GM18870 (cell line): ENCODE measurements at regions not wholly inside any gene's neighbourhood (a gene's known extent, or its start where the extent isn't known, plus 50 kb on each side); places are given as distances from the start of the nearest gene placed in this dataset.

ENCODE experiments used
- ATAC-seq: cut with Tn5 transposase; IDR thresholded peaks from one replicate; pipeline ENCODE4 v1.9.1; 2021; ENCODE audit warnings: moderate library complexity; ENCODE audit not compliant: unreplicated experiment

- ATAC-seq = no peak
Observed at GRCh38 chr6:147621263-147621662, 112.8 kb downstream of the SAMD5 start.

GRCh38 chr6:147621961-147622360 is 113.5 kb downstream of the SAMD5 start:
- ATAC-seq = no peak

GRCh38 chr6:147624946-147625515 is 116.5 kb downstream of the SAMD5 start:
- ATAC-seq = no peak

DNA sequence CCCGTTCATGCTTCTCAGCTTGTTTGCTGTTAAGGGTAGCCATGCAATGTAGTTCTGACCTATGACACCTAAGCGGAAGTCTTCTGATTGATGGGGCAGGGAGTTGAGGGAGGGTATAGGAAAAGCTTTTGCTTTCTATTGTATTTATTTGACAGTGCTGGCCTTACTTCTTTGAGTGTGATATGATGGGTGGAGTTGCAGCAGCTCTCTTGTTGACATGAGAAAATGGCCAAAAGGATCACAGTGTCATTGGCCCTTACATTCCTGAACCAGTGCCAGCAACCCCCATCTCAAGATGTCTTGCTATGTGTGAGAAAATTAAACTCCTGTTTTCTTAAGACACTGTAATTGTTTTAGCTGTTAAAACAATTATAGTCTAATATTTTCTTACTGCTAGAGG is 117.5 kb downstream of the SAMD5 start:
- no peak for ATAC-seq

DNA sequence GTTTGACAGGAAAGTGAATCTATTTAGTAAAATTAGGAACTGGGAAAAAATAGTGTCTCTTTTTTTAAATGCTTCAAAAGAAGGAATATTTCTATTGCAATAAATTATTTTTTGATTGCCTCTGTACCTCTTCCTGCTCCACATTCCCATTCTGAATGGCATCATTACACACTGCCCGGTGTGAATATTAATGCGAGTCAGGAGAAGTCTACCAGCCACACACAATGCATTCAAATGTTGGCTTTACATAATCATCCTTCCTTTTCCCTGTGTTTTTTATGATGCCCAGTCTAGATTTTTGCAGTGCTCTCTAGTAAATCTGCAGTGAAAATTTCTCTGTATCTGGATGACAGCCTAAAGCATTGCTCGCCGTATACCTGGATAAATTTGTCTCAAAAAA is 118.9 kb downstream of the SAMD5 start:
- no peak for ATAC-seq

DNA sequence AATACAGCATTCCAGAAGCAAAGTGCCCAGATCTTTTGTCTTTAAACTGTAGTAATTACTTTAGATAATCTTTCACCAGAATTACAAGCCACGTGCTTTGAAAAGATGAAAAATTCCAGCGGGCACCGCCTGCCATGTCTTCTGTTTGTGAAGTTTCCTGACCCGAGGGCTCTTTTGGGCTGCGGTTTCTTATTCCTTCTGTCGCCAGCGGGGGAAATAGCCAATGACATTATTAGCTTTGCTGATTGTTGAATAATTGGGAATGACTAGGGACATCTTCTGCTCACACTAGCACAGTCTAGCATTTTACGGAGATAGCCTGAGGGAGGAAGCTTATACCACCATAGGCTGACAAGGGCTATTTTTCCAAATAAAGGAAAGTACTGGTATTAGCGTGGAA is 124.7 kb downstream of the SAMD5 start:
- no peak for ATAC-seq

GRCh38 chr6:147637620-147638195 is 129.2 kb downstream of the SAMD5 start:
- no peak for ATAC-seq

- ATAC-seq = no peak
Observed at GRCh38 chr6:147639279-147639678, 130.8 kb downstream of the SAMD5 start.

DNA sequence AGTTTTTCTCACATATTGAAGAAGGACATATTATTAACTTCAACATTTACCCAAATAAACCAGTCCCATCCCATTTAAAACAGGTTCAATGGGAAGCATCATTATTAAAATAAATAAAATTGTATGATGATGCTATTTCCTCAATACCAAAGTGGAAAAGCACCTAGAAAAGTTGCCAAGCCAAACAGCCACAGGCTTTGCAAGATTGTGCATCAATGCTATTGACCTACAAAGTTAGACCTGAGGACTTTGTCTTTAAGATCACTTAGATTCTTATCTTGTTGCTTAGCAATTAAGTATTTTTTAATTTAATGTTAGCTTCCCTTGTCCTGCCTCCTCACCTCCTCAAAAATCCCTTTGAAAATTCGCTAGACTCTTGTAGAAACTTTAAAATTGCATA is 132.1 kb downstream of the SAMD5 start:
- no peak for ATAC-seq

DNA sequence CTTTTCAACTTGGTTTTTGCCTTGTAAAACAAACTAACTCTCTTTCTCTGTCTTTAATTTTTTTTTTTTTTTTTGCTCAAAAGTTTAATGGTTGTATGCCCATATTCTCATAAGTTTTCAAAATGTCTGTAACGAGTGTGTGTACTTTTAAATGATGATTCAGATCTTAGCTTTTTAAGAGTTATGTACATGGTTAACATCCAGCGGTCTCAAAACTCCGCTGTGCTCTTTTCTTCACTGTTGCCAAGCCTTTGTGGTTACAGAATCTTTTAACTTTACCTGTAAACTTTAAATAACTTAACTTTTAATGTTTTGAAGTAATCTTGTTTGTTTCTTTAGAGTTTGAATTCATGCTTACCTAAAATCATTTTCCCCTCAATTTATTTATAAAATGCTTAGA is 133.0 kb downstream of the SAMD5 start:
- no peak for ATAC-seq

DNA sequence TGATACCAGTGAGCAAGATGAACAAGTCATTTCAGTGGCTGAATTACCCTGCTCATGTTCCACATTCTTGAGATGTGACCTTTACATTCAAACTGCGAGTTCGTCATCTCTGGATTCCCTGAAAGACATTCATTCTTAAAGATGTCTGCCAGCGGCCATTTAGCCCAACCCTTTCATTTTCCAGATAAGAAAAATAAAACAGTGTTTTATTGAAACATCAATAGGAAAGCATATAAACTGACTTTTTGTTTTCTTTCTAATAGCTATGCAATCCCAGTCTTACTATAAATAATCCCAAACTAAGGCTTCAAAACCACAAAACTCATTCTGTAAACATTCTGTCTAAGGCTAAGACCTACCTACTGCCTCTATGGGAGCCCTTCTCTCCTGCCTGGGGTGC is 134.0 kb downstream of the SAMD5 start:
- ATAC-seq = no peak

GRCh38 chr6:147643341-147644200 is 135.1 kb downstream of the SAMD5 start:
- no peak for ATAC-seq

GRCh38 chr6:147648916-147649315 is 140.4 kb downstream of the SAMD5 start:
- no peak for ATAC-seq

DNA sequence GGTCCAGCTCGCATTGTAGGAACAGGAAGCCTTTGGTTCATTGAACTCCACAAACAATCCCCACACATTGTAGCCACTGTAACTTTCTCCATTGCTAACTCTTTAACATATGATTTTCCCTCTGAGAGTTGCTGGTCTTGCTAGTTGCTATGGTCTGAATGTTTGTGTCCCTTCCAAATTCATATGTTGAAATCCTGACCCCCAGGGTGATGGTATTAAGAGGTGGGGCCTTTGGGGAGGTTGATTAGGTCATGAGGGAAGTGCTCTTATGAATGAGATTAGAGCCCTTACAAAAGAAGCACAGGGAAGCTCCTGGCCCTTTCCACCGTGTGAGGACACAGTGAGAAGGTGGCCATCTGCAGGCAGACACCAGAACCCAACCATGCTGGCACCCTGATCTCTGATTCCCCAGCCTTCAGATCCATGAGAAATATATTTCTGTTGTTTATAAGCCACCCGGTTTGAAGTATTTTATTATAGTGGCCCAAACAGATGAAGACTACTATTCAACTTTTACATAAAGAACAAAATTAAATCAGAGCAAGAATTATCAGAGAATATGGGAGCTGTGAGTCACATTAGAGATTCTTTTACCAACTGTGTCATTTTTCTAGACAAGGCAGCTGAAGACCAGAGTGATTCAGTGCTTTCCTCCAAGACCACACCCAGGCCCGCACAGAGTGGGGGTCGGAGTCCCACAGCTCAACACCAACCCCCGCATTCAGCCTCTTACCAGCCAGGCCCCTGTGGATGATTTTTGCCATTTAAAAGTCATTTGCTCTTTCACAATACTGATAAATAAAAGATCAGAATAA is 143.0 kb downstream of the SAMD5 start:
- ATAC-seq = no peak

DNA sequence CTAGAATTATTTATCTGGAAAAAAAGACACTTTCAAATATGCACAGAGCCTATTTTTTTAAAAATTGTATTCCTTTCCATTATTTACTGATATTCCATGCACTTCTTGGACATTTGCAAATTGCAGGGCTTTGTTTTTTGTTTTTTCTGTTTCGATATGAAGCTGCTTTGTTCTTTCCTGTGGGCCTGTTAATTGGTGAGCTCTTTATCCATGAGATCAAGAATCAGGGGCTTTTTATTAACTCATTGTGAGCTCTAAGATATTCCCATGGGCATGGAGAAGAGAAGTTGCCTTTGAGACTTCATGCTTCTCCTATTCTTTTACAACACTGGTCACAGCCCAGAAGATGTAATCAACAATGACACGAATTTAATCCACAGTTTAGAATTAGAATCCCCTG is 145.1 kb downstream of the SAMD5 start:
- no peak for ATAC-seq

- ATAC-seq = no peak
Observed at GRCh38 chr6:147654103-147654845, 145.8 kb downstream of the SAMD5 start.

GRCh38 chr6:147660334-147661311 is 152.1 kb downstream of the SAMD5 start:
- ATAC-seq = no peak

DNA sequence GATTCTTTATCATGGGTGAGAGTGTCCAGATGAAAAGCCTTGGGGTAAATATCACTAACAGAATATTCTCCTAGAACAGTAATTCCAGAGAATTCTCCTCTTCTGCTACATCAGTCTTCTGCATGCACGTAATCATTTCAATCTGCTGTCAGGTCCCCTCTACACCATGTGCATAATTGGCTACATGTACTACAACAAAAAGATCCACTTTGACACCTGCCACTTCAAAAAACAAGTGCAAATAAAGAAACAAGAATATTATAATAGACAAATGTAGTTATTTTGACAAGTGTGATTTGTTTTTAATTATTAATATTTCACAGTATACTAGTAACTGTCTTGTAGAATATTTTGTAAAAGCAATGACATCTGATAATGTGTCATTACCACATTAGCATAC is 154.2 kb downstream of the SAMD5 start:
- no peak for ATAC-seq

DNA sequence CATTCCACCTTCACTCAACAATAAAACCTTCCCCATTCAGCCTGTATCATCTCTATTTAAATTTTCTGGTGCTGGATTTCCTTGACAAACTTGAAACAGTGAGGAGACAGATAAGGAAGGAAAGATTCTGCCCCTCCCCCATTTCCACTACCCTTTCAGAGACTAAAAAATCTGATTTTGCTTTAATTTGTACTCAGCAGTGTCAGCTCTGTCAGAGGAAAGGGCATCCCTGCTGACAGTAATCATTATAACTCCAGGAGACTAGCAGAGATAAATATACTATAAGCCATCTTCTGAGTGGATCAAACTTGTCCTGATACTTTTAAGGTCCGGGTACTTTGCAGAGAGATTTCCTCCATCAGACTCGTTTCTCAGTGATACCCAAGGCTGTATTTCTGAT is 155.6 kb downstream of the SAMD5 start:
- no peak for ATAC-seq

DNA sequence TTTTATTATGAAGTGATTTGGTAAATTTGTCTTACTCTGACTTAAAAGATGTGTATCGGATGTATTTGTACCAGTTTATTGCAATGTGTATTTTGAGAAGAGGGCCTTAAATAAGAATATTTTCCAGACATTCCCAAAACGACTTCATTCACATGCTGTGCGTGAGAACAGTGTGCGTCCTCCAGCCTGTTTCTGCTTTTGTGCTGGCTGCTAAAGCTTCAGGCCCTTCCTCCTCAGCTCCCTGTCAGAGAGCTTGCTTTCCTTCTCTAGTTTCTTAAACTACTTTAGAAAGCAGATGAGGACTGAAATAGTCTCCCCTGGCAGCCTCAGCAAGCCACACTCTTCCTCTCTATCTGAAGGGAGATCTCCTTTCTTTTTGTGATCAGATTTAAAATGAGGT is 157.8 kb downstream of the SAMD5 start:
- no peak for ATAC-seq
